CD1c-positive myeloid dendritic cell (primary cell): ENCODE measurements at regions not wholly inside any gene's neighbourhood (a gene's known extent, or its start where the extent isn't known, plus 50 kb on each side); places are given as distances from the start of the nearest gene placed in this dataset.
A peak's percentile ranks its signal among the peaks of the same experiment; 100 is the strongest.
"Not testable (repeated sequence)": the region's sequence is repeated elsewhere in the genome, so short reads cannot be mapped to it uniquely, and the experiment has no call there.

ENCODE experiments used
- DNase-seq: peaks from one replicate; pipeline ENCODE4 v3.0.0-alpha.2; 2016; ENCODE audit errors: extremely low spot score

GRCh38 chr1:67530071-67530470 lies 99.9 kb upstream of the SERBP1 start:
- DNase-seq = no peak

- DNase-seq = peak; percentile 58
Observed at GRCh38 chr1:67532452-67533216, 102.4 kb upstream of the SERBP1 start.

- no peak for DNase-seq
Observed at GRCh38 chr1:67534627-67535065, 104.4 kb upstream of the SERBP1 start.

- DNase-seq = peak; percentile 77
Observed at GRCh38 chr1:67535474-67535873, 105.3 kb upstream of the SERBP1 start.

- DNase-seq = no peak
Observed at GRCh38 chr1:67536957-67537666, 106.9 kb upstream of the SERBP1 start.

- no peak for DNase-seq
Observed at GRCh38 chr1:67537667-67538018, 107.4 kb upstream of the SERBP1 start.

- DNase-seq = no peak
Observed at GRCh38 chr1:67540025-67540732, 110.0 kb upstream of the SERBP1 start.

GRCh38 chr1:67540733-67541125 lies 110.5 kb upstream of the SERBP1 start:
- no peak for DNase-seq

GRCh38 chr1:67542747-67543146 lies 112.5 kb upstream of the SERBP1 start:
- DNase-seq = no peak

- no peak for DNase-seq
Observed at GRCh38 chr1:67544921-67545320, 114.7 kb upstream of the SERBP1 start.

- DNase-seq = no peak
Observed at GRCh38 chr1:67545364-67545763, 115.2 kb upstream of the SERBP1 start.

- DNase-seq = no peak
Observed at GRCh38 chr1:67551375-67551774, 121.2 kb upstream of the SERBP1 start.

- no peak for DNase-seq
Observed at GRCh38 chr1:67552336-67552759, 122.1 kb upstream of the SERBP1 start.

- not testable (repeated sequence) for DNase-seq
Observed at GRCh38 chr1:67554204-67554603, 124.0 kb upstream of the SERBP1 start.

- no peak for DNase-seq
Observed at GRCh38 chr1:67555461-67556296, 125.5 kb upstream of the SERBP1 start.

- DNase-seq = no peak
Observed at GRCh38 chr1:67556297-67556900, 126.2 kb upstream of the SERBP1 start.

GRCh38 chr1:67557696-67558448 lies 127.1 kb upstream of the GADD45A start:
- no peak for DNase-seq

GRCh38 chr1:67558449-67559193 lies 126.4 kb upstream of the GADD45A start:
- no peak for DNase-seq

- DNase-seq = no peak
Observed at GRCh38 chr1:67559222-67559700, 125.7 kb upstream of the GADD45A start.
